ENCODE measurements at regions not wholly inside any gene's neighbourhood (a gene's known extent, or its start where the extent isn't known, plus 50 kb on each side); places are given as distances from the start of the nearest gene placed in this dataset.

DNA sequence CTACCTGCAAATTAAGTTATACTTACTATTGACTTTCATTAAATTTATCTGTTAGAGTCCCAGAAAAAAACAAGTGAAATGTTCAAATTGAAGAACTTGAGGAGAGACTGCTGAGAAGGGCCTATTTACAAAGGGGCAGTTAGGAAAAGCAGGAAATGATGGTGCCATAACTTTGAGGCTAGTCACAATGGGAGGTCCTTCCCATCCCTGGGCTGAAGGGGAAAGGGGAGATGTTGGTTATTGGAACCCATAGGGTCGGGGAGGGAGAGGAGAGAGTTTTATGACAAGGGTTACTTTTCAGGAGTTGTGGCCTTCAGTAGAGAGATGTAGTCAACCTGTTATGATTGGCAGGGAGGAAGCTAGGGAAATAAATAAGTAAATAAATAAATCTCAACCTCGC, 169.1 kb downstream of the DMRT2 start:
- no peaks in the 10 kb centered on the region for H3K36me3 Mint-ChIP-seq
- no peaks in the 10 kb centered on the region for H3K9me3 Mint-ChIP-seq
- no peak for DNase-seq
- H3K4me3 Mint-ChIP-seq: no peak overlapping the region
- H3K4me1 Mint-ChIP-seq: no peaks in the 10 kb centered on the region
- no peak overlapping the region for H3K27ac Mint-ChIP-seq
- no peaks in the 10 kb centered on the region for H3K27me3 Mint-ChIP-seq
- CTCF ChIA-PET: no interaction called here

DNA sequence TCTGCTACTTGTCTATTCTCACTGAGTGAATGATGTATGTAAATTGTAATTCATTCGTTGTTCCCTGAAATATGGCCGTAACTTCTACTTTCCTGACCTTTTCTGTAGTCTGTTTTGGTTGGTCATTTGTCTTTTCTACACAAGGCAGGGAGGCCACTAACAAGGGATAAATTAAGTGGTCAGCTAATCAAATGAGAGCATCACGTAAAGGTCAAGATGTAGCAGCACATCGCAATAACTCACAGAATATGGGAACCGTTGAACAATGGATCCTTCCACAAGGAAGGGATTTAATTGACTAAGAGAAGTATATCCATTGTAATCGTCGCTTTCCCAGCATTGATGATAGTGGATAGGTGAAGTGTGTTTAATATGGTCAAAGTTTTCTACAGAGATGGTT, 171.1 kb downstream of the DMRT2 start:
- Mint-ChIP-seq H3K36me3 (no peaks in the 10 kb centered on the region), H3K4me1 (no peaks in the 10 kb centered on the region), H3K4me3 (no peak overlapping the region), H3K27me3 (no peaks in the 10 kb centered on the region), H3K9me3 (no peaks in the 10 kb centered on the region), H3K27ac (no peak overlapping the region)
- DNase-seq: no peak
- CTCF ChIA-PET: no interaction called here

DNA sequence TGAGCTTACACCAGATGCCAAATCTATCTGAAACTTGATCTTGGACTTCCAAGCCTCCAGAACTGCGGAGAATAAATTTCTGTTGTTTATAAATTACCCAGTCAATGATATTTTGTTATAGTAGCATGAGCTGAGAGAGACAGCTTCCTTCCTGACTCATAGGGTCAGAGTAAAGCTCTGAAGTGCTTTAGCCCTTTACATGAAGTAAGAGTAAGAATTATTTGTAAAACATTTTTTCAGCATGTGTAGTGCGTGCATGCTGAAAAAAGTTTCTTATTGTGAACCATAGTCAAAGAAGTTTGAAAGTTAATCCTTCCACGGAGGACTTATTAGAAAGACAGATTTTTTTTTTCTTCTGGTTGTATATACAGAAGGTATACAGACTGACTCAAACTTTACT, 172.4 kb downstream of the DMRT2 start:
- Mint-ChIP-seq H3K4me1 (no peaks in the 10 kb centered on the region), H3K9me3 (no peaks in the 10 kb centered on the region), H3K4me3 (no peak overlapping the region), H3K27me3 (no peaks in the 10 kb centered on the region), H3K27ac (no peak overlapping the region), H3K36me3 (no peaks in the 10 kb centered on the region)
- CTCF ChIA-PET: interaction anchor here (1.2 kb wide), 1 partner anchor 20 kb away, joined by 3 read pairs; no protein-coding TSS in a partner anchor
- no peak for DNase-seq

DNA sequence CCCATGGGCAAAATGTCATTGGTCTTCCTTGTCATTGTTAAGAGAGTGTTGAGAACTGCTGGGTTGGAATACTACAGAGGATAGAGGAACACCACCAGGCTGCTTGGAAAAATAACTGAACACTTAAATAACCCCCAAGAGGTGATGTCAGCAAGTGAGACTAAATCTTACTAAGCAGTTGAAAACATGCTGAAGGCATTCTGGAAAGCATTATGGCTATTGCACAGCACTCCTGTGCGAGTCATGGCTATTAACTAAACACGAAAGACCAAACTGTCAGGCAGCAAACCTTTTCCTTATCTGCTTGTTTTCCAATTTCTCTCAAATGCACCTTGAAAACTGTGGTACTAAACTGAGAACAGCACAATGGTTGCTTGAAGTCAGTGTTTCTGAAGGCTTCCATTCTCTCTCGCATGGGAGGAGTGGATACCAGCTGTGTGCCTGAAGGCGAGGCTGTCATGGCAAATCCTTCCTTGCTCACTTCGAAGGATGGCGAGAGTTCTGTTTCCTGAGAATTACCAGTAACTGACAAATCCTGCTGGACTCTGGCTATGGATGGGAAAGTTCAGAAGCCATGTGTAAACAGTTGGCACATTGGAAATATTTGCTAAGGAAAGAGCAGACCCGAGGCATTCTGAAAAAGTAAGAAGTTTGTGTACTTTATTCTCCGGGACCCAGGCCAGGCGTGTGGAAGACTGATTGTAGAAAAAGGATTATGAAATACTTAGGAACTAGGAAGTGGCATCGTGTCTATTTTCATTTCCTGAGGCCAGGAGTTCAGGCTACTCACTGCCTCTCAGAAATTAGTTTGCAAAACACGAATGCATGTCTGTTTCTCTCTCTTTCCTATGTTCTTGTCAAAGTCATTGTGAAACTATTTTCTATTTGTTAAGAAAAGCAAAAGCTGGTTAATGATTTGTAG, 182.1 kb downstream of the DMRT2 start:
- no peak overlapping the region for H3K4me3 Mint-ChIP-seq
- H3K36me3 Mint-ChIP-seq: no peaks in the 10 kb centered on the region
- peaks cover 2% of the 10 kb centered on the region for H3K9me3 Mint-ChIP-seq
- no peak overlapping the region for H3K27ac Mint-ChIP-seq
- no peaks in the 10 kb centered on the region for H3K4me1 Mint-ChIP-seq
- CTCF ChIA-PET: no interaction called here
- no peaks in the 10 kb centered on the region for H3K27me3 Mint-ChIP-seq
- DNase-seq: no peak

DNA sequence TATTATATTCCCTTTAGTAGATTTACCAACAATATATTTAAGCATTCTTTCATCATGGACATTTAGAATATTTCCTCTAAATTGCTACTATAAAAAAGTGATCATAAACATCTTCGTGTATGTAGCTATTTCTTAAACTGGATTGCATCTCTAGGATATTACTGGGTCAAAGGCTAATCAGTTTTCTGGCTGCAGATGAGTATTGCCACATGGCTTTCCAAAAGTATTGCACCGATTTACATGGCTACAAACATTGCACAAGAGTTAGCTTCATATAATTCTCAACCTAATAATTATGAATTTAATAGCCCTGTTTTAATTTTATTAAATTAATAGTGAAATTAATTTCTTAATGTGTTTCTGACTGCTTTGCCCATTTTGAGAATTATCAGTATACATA, 183.4 kb downstream of the DMRT2 start:
- CTCF ChIA-PET: no interaction called here
- no peak overlapping the region for H3K27ac Mint-ChIP-seq
- no peak overlapping the region for H3K4me3 Mint-ChIP-seq
- no peaks in the 10 kb centered on the region for H3K4me1 Mint-ChIP-seq
- no peaks in the 10 kb centered on the region for H3K27me3 Mint-ChIP-seq
- no peaks in the 10 kb centered on the region for H3K36me3 Mint-ChIP-seq
- H3K9me3 Mint-ChIP-seq: peaks cover 2% of the 10 kb centered on the region
- no peak for DNase-seq

DNA sequence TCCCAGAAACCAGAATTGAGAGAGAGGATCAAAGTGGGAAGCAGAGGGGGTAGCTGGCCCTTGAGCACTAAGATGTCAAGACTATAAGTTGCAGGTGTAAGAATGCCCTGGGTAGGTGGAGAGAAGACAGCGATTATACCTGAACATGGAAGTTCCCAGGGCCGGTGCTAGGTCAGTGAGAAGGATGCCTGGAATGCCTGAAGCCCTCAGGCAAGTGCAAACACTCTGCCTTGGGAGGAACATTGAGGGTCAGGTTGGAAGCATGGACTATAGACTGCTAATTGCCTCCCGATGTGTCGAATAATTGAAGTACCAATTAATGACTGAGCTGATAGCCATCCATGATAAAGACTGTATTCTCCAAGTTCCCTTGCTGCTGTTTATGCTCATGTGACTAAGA, 185.5 kb downstream of the DMRT2 start:
- Mint-ChIP-seq H3K4me1 (no peaks in the 10 kb centered on the region), H3K4me3 (no peak overlapping the region), H3K9me3 (peaks cover 2% of the 10 kb centered on the region), H3K27ac (no peak overlapping the region), H3K27me3 (no peaks in the 10 kb centered on the region), H3K36me3 (no peaks in the 10 kb centered on the region)
- CTCF ChIA-PET: no interaction called here
- DNase-seq: no peak

DNA sequence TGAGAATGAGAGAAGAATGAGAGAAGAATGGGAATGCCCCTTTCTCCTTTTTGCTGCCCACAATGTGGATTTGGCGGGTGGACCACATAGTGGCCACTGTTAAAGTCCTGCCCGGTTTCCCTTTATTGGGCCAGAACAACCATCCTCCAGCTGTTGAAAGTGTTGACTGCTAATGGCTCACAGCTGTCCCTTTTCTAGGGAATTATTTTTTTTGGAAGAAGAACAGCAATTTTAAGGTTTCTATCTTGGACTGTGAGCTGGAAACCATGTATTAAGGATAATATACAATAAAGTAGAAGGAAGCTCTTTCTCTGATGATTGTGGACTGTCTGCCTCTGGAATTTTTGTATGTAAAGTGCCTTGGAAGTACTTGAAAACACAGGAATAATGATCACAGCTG, 185.9 kb downstream of the DMRT2 start:
- H3K4me3 Mint-ChIP-seq: no peak overlapping the region
- H3K27me3 Mint-ChIP-seq: no peaks in the 10 kb centered on the region
- no peaks in the 10 kb centered on the region for H3K4me1 Mint-ChIP-seq
- no peak for DNase-seq
- peaks cover 2% of the 10 kb centered on the region for H3K9me3 Mint-ChIP-seq
- CTCF ChIA-PET: no interaction called here
- no peak overlapping the region for H3K27ac Mint-ChIP-seq
- no peaks in the 10 kb centered on the region for H3K36me3 Mint-ChIP-seq

DNA sequence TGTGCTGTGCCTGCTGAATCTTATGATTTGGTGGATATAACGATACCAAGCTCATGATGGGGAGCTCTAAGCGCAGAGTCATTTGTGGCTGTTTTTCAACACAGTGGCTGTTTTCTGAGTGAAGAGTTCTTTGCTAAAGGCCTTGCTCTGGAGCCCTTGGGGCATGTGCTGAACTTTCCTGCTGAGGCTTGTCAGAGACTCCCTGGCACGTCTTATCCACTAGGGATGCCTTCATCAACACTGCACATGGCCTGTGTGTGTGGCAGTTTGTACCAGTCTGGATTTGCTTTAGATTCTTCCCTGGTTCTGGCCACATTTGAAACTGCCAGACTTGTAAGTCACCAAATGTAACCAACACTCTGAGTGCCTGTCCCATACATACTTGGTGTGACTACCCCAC, 188.2 kb downstream of the DMRT2 start:
- no peak overlapping the region for H3K4me3 Mint-ChIP-seq
- H3K4me1 Mint-ChIP-seq: no peaks in the 10 kb centered on the region
- peaks cover 2% of the 10 kb centered on the region for H3K9me3 Mint-ChIP-seq
- DNase-seq: no peak
- H3K27ac Mint-ChIP-seq: no peak overlapping the region
- CTCF ChIA-PET: no interaction called here
- no peaks in the 10 kb centered on the region for H3K27me3 Mint-ChIP-seq
- H3K36me3 Mint-ChIP-seq: no peaks in the 10 kb centered on the region

DNA sequence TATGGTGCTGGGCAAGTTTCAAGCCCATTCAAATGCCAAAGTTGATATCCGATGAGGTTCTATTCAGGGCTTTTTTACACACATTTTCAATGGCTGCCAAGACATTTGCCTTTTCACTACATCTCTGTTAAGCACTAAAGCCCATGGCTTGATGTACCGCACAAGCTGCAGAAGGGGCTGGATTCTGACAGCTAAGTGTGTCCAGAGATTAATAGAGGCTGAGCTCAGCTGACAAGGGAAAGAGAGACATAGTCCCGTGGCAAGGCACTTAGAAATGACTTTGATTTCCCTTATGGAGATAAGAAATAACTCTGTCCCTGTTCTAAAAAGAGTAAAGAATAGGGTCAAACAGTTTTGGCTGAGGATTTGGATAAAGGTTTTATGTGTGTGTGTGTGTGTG, 198.6 kb downstream of the DMRT2 start:
- H3K4me1 Mint-ChIP-seq: no peaks in the 10 kb centered on the region
- no peaks in the 10 kb centered on the region for H3K36me3 Mint-ChIP-seq
- CTCF ChIA-PET: no interaction called here

DNA sequence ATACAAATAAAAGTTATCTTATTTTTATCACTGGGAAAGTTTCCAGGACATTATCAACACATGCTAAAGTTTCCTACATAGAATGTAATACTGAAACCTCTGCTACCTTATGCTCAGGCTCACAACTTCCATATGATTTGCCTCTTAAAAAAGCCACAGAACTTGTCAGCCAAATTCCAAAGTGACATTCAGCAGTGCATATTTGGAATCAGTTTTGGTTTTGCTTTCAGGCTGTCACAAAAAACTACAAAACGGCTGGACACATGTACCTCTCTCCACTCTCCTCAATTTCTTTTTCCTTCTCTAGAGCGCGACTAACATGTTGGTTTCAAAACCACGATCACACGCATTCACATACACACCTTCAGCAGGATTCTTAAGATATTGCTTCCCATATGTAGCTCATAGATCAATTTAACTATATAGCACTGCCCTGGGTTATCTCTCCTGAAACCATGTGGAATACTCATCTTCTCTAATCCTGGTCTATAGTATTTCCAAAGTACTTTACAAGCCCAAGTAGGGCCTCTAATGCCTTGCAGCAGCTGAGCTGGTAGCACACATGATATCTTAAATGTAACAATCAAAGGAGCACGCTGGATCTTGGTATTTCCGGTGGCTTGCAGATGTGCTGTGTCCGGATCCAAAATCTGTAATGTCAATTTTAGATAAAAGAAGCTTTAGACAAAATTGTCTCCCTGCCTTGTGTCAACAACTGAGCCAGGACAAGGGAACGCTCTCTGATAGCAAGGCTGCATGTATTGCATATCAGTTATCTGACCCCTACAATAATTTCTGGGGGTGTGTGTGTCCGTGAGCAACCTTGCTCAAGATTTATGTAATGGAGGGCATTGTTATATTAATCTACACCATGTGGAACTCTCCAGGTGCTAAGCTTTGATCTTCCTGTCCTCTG, 203.2 kb downstream of the DMRT2 start:
- no peak for DNase-seq
- Mint-ChIP-seq H3K9me3 (no peaks in the 10 kb centered on the region), H3K36me3 (no peaks in the 10 kb centered on the region), H3K27me3 (no peaks in the 10 kb centered on the region), H3K27ac (no peak overlapping the region), H3K4me1 (no peaks in the 10 kb centered on the region), H3K4me3 (no peak overlapping the region)
- CTCF ChIA-PET: no interaction called here

More for the DNA sequence above, 198.6 kb downstream of the DMRT2 start:
- Mint-ChIP-seq H3K4me3 (no peak overlapping the region), H3K27me3 (no peaks in the 10 kb centered on the region), H3K9me3 (no peaks in the 10 kb centered on the region), H3K27ac (no peak overlapping the region)
- DNase-seq: no peak

DNA sequence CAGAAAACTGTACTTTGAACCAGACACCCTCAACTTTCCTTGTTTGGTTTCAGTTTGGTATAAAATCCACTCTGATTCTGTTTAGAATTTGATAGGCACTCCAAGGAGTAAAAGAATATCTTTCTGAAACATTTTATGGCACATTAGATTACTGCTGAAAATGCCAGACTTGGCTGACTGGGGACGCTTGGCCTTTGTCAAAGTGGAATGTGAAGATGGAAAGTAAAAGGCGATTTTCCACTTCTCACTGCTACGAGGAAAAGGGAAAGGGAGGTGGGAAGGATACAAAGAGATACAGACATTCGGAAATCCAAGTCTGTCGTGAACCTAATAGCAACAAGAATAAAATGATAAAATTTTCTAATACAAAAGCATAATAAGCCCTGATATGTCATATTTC, 203.9 kb downstream of the DMRT2 start:
- no peaks in the 10 kb centered on the region for H3K4me1 Mint-ChIP-seq
- CTCF ChIA-PET: no interaction called here
- no peaks in the 10 kb centered on the region for H3K36me3 Mint-ChIP-seq
- no peaks in the 10 kb centered on the region for H3K27me3 Mint-ChIP-seq
- H3K27ac Mint-ChIP-seq: no peak overlapping the region
- no peaks in the 10 kb centered on the region for H3K9me3 Mint-ChIP-seq
- DNase-seq: no peak
- H3K4me3 Mint-ChIP-seq: no peak overlapping the region

DNA sequence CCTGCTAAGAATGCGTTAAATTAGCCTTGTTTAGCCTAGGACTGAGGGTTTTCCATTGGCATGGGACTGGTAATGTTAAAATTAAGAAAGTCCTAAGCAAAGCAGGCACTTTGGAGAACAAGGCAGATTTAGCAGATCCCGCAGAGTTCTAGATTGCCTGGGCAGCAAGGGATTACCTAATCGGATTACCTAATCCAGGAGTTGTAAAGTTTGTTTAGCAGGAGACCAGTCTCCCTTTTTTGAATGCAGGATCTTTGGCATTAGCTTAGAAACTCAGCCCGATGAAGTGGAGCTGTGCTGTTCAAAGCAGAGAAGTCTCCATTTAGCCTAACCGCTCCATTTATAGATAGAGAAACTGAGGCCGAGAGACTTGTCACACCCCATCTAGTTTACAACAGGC, 206.0 kb downstream of the DMRT2 start:
- Mint-ChIP-seq H3K27ac (no peak overlapping the region), H3K36me3 (no peaks in the 10 kb centered on the region), H3K4me1 (no peaks in the 10 kb centered on the region), H3K9me3 (no peaks in the 10 kb centered on the region), H3K27me3 (no peaks in the 10 kb centered on the region), H3K4me3 (no peak overlapping the region)
- CTCF ChIA-PET: no interaction called here
- DNase-seq: no peak

DNA sequence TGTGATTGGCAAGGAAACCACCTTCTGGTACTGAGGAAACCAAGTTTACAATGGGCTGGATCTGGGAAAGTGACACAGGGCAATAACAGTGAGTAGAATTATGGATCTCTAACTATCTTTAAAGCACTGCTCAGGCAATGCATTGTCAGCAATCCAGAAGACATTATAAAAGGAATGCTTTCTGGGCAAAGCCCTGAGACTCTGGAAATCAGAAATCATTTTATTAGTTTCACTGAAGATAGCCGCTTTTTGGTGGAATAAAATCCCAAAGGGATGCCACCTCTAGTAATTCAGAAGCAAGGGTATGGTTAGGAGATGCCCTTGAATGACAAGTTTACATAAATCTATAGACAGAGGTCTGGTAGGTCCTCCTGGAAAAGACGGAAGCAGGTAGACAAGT, 211.1 kb downstream of the DMRT2 start:
- no peaks in the 10 kb centered on the region for H3K4me1 Mint-ChIP-seq
- no peaks in the 10 kb centered on the region for H3K9me3 Mint-ChIP-seq

DNA sequence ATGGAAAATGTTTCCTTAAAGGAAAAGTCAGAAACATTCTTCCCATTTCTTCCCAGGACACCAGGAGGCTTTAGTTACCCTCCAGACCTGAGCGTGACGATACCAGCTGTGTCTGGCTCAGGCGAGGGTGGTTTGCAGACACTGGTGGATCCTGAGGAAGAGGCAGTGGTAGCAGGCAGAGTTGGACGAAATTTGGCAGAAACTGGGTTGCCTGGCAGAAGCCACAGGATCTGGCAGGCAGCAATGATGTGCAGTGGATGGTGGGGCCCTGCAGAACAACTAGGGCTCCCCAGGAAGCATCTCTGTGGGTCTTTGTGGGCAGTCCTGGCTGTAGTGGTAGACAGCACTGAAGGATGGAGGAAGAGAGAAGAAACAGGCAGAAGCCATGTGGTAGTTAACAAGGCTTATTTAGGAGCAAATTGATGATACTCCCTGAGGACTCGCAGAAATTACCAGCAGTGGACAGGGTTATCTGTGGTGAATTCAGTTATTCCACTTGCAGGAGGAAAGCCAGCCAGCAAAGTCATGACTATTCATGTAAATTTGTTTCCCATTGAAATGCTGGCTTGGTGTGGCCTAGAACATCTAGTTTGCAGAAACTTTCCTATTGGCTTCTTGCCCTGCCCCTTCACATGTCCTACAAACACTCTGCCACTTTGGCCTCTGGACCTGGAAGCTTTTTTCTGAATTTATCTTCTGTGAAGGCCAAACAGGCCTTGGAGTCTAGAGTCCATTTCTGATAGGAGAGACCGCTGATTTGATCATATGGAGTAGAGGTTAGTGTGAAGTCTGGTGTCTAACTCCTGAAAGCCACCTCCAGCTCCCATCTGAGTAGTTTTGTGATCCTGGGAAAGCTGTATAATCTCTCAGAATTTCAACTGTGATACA, 212.0 kb downstream of the DMRT2 start:
- DNase-seq: no peak
- no peaks in the 10 kb centered on the region for H3K4me1 Mint-ChIP-seq
- no peak overlapping the region for H3K27ac Mint-ChIP-seq
- H3K27me3 Mint-ChIP-seq: no peaks in the 10 kb centered on the region
- no peaks in the 10 kb centered on the region for H3K9me3 Mint-ChIP-seq
- CTCF ChIA-PET: no interaction called here
- no peak overlapping the region for H3K4me3 Mint-ChIP-seq
- H3K36me3 Mint-ChIP-seq: no peaks in the 10 kb centered on the region

More for the DNA sequence above, 211.1 kb downstream of the DMRT2 start:
- Mint-ChIP-seq H3K27ac (no peak overlapping the region), H3K27me3 (no peaks in the 10 kb centered on the region), H3K36me3 (no peaks in the 10 kb centered on the region), H3K4me3 (no peak overlapping the region)
- no peak for DNase-seq
- CTCF ChIA-PET: no interaction called here
